Ishikawa (cell line): ENCODE measurements at regions not wholly inside any gene's neighbourhood (a gene's known extent, or its start where the extent isn't known, plus 50 kb on each side); places are given as distances from the start of the nearest gene placed in this dataset.

ENCODE experiments used
- CEBPB ChIP-seq: IDR thresholded peaks from 2 replicates; pipeline ENCODE4 v1.6.1; 2012
- CREB1 ChIP-seq: IDR thresholded peaks from 2 replicates; pipeline ENCODE4 v1.6.1; 2012; ENCODE audit warnings: low read depth
- EGR1 ChIP-seq: IDR thresholded peaks from 2 replicates; pipeline ENCODE4 v1.6.1; 2012
- EP300 ChIP-seq: IDR thresholded peaks from 2 replicates; pipeline ENCODE4 v1.6.1; 2012; ENCODE audit warnings: borderline replicate concordance
- FOXM1 ChIP-seq: IDR thresholded peaks from 2 replicates; pipeline ENCODE4 v1.6.1; 2012; ENCODE audit warnings: low read depth, borderline replicate concordance
- MAX ChIP-seq: IDR thresholded peaks from 2 replicates; pipeline ENCODE4 v1.6.1; 2012
- NFIC ChIP-seq: IDR thresholded peaks from 2 replicates; pipeline ENCODE4 v1.6.1; 2012
- RAD21 ChIP-seq: IDR thresholded peaks from 2 replicates; pipeline ENCODE4 v1.6.1; 2012; ENCODE audit warnings: low read depth
- TAF1 ChIP-seq: IDR thresholded peaks from 2 replicates; pipeline ENCODE4 v1.6.1; 2012; ENCODE audit warnings: low read depth, mild to moderate bottlenecking
- TCF12 ChIP-seq: IDR thresholded peaks from 2 replicates; pipeline ENCODE4 v1.6.1; 2012; ENCODE audit warnings: low read depth
- TEAD4 ChIP-seq: IDR thresholded peaks from 2 replicates; pipeline ENCODE4 v1.6.1; 2012
- USF1 ChIP-seq: IDR thresholded peaks from 2 replicates; pipeline ENCODE4 v1.6.1; 2012
- YY1 ChIP-seq: IDR thresholded peaks from 2 replicates; pipeline ENCODE4 v1.6.1; 2012; ENCODE audit warnings: low read depth
- ZBTB7A ChIP-seq: IDR thresholded peaks from 2 replicates; pipeline ENCODE4 v1.6.1; 2012; ENCODE audit warnings: low read depth
- TF ChIP-seq, protein P1 (sequence below): IDR thresholded peaks from 2 replicates; pipeline ENCODE4 v1.6.1; 2012; ENCODE audit warnings: low read depth, mild to moderate bottlenecking

- TF ChIP-seq ZBTB7A (no peak), MAX (no peak), YY1 (no peak), TCF12 (no peak), CREB1 (no peak), NFIC (no peak), EP300 (no peak), USF1 (no peak), EGR1 (no peak), RAD21 (no peak), FOXM1 (no peak)
- TF ChIP-seq, protein P1, sequence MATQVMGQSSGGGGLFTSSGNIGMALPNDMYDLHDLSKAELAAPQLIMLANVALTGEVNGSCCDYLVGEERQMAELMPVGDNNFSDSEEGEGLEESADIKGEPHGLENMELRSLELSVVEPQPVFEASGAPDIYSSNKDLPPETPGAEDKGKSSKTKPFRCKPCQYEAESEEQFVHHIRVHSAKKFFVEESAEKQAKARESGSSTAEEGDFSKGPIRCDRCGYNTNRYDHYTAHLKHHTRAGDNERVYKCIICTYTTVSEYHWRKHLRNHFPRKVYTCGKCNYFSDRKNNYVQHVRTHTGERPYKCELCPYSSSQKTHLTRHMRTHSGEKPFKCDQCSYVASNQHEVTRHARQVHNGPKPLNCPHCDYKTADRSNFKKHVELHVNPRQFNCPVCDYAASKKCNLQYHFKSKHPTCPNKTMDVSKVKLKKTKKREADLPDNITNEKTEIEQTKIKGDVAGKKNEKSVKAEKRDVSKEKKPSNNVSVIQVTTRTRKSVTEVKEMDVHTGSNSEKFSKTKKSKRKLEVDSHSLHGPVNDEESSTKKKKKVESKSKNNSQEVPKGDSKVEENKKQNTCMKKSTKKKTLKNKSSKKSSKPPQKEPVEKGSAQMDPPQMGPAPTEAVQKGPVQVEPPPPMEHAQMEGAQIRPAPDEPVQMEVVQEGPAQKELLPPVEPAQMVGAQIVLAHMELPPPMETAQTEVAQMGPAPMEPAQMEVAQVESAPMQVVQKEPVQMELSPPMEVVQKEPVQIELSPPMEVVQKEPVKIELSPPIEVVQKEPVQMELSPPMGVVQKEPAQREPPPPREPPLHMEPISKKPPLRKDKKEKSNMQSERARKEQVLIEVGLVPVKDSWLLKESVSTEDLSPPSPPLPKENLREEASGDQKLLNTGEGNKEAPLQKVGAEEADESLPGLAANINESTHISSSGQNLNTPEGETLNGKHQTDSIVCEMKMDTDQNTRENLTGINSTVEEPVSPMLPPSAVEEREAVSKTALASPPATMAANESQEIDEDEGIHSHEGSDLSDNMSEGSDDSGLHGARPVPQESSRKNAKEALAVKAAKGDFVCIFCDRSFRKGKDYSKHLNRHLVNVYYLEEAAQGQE = no peak
Measured at GRCh38 chr4:38223782-38224236, 263.6 kb downstream of the PTTG2 start.

DNA sequence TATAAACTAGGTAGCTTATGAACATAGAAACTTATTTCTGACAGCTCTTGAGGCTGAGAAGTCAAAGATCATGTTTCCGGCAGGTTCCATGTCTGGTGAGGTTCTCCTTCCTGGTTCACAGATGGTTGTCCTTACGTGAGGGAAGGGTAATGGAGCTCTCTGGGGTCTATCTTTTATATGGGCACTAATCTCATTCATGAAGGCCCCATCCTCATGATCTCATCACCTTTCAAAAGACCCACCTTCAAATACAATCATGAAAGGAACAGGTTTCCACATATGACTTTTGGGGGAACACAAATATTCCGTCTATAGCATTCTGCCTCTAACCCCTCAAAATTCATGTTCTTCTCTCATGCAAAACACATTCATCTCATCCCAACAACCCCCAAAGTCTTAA is 264.7 kb downstream of the PTTG2 start:
- TF ChIP-seq USF1 (no peak), TAF1 (no peak), EGR1 (no peak), EP300 (no peak), FOXM1 (no peak), ZBTB7A (no peak), MAX (no peak), NFIC (no peak), TEAD4 (no peak), TCF12 (no peak), RAD21 (no peak), CEBPB (no peak), YY1 (no peak), CREB1 (no peak)
- TF ChIP-seq, protein P1 = no peak

DNA sequence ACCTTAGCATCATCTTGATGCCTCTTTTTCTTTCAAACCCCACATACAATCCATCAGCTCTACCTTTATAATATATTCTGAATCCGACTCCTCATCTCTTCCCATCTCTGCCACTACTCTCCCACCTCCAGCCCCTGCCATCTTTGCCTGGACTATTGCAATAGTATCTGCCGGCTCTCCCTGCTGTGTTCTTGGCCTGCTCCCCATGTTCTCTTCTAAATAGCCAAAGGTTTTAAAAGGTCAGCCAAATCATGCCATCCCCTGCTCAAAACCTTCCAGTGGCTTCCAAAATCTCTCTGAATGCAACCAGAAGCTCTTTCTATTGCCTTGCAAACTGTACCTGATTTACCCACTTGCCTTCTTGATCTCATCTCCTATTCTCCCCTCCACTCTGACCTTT is 266.0 kb downstream of the PTTG2 start:
- TF ChIP-seq NFIC = no peak
- TF ChIP-seq ZBTB7A = no peak
- TF ChIP-seq CEBPB = no peak
- TF ChIP-seq, protein P1 = no peak
- TF ChIP-seq CREB1 = no peak
- no peak for TF ChIP-seq MAX
- TF ChIP-seq EGR1 = no peak
- no peak for TF ChIP-seq TEAD4
- TF ChIP-seq YY1 = no peak
- no peak for TF ChIP-seq EP300
- no peak for TF ChIP-seq USF1
- no peak for TF ChIP-seq FOXM1
- no peak for TF ChIP-seq TCF12
- no peak for TF ChIP-seq TAF1
- TF ChIP-seq RAD21 = no peak
